ENCODE measurements at regions not wholly inside any gene's neighbourhood (a gene's known extent, or its start where the extent isn't known, plus 50 kb on each side); places are given as distances from the start of the nearest gene placed in this dataset.

DNA sequence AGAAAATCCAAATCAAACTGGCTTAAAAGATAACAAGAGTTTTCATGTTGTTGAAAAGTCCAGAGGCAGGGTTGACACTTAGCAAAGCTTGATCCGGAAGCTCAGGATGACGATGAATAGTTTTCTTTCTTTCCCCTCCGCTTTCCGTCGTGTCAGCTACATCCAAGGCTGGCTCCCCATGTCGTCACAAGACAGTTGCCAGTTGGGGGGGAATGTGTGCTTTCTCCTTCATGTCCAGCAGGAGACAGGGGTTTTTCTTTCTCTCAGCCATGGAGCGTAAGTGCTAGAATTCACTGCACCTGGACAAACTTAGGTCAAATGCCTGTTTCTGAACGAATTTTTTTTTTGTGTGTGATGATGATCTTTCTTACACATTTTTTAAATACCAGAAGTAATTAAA lies 273.8 kb upstream of the RGMA start:
- no peak for TF ChIP-seq EZH2 (IDR thresholded peaks at IDR 0.05; ENCODE audit: insufficient read depth, poor library complexity, severe bottlenecking)
- no peak for TF ChIP-seq EZH2phosphoT487 (IDR thresholded peaks at IDR 0.05; ENCODE audit: insufficient read depth, low read depth)
